Neural cell (in vitro differentiated cells): ENCODE measurements at regions not wholly inside any gene's neighbourhood (a gene's known extent, or its start where the extent isn't known, plus 50 kb on each side); places are given as distances from the start of the nearest gene placed in this dataset.

Source experiments
- CTCF ChIP-seq: fragments of 450-650 bp; IDR thresholded peaks from 2 replicates; pipeline ENCODE4 v1.5.1; 2014; ENCODE audit warnings: antibody characterized with exemption, mild to moderate bottlenecking, moderate library complexity; ENCODE audit not compliant: poor library complexity, severe bottlenecking
- EP300 ChIP-seq: fragments of 450-650 bp; conservative IDR thresholded peaks from 2 replicates; pipeline ENCODE4 v1.6.1; 2014; ENCODE audit warnings: antibody characterized with exemption, mild to moderate bottlenecking, moderate library complexity; ENCODE audit not compliant: poor library complexity, severe bottlenecking
- EZH2 ChIP-seq: fragments of 200-600, 300-800 bp; shearing (Covaris generic), sonication (generic); IDR thresholded peaks from 2 replicates; pipeline ENCODE4 v1.6.1; 2014; ENCODE audit warnings: antibody characterized with exemption, low read length, borderline replicate concordance, mild to moderate bottlenecking; ENCODE audit not compliant: insufficient read depth, poor library complexity, severe bottlenecking
- POLR2AphosphoS5 ChIP-seq: IDR thresholded peaks from 2 replicates; pipeline ENCODE4 v1.6.1; 2012
- RAD21 ChIP-seq: fragments of 450-650 bp; conservative IDR thresholded peaks from 2 replicates; pipeline ENCODE4 v1.6.1; 2014; ENCODE audit warnings: antibody characterized with exemption, mild to moderate bottlenecking, moderate library complexity
- REST ChIP-seq: IDR thresholded peaks from 2 replicates; pipeline ENCODE4 v1.6.1; 2012; ENCODE audit warnings: borderline replicate concordance
- TAF1 ChIP-seq: IDR thresholded peaks from 2 replicates; pipeline ENCODE4 v1.6.1; 2012; ENCODE audit warnings: low read depth

- TF ChIP-seq CTCF: no peak
- no peak for TF ChIP-seq REST
- no peak for TF ChIP-seq EZH2
- TF ChIP-seq POLR2AphosphoS5: no peak
- no peak for TF ChIP-seq EP300
- no peak for TF ChIP-seq RAD21
- TF ChIP-seq TAF1: no peak
Observed at GRCh38 chr11:111063726-111064517, 181.6 kb upstream of the POU2AF2 start.
